ENCODE measurements at regions not wholly inside any gene's neighbourhood (a gene's known extent, or its start where the extent isn't known, plus 50 kb on each side); places are given as distances from the start of the nearest gene placed in this dataset.

DNA sequence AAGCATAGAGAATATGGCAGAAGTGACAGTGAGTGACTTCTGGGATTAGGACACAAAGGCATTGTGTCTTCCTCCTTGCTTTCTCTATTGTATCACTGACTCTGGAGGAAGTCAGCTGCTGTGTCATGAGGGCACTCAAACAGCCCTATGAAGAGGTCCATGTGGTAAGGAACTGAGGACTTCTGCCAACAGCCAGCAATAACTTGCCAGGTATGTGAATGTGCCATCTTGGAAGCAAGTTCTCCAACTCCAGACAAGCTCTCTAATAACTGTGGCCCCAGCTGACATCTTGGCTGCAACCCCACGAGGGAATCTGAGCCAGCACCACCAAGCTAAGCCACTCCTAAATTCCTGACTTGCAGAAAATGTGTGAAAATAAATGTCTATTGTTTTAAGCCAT lies 83.6 kb upstream of the ZBED5 start:
- TF ChIP-seq, protein P1, sequence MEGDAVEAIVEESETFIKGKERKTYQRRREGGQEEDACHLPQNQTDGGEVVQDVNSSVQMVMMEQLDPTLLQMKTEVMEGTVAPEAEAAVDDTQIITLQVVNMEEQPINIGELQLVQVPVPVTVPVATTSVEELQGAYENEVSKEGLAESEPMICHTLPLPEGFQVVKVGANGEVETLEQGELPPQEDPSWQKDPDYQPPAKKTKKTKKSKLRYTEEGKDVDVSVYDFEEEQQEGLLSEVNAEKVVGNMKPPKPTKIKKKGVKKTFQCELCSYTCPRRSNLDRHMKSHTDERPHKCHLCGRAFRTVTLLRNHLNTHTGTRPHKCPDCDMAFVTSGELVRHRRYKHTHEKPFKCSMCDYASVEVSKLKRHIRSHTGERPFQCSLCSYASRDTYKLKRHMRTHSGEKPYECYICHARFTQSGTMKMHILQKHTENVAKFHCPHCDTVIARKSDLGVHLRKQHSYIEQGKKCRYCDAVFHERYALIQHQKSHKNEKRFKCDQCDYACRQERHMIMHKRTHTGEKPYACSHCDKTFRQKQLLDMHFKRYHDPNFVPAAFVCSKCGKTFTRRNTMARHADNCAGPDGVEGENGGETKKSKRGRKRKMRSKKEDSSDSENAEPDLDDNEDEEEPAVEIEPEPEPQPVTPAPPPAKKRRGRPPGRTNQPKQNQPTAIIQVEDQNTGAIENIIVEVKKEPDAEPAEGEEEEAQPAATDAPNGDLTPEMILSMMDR (IDR thresholded peaks at IDR 0.05; ENCODE audit: poor library complexity, severe bottlenecking): no peak
- Histone ChIP-seq H3K4me3 (ENCODE audit: severe bottlenecking) (no peak overlapping the region), H3K27me3 (ENCODE audit: insufficient read depth, poor library complexity, severe bottlenecking) (no peaks in the 10 kb centered on the region), H3K4me1 (ENCODE audit: insufficient read depth, poor library complexity, severe bottlenecking) (no peaks in the 10 kb centered on the region), H3K36me3 (ENCODE audit: low read depth) (no peaks in the 10 kb centered on the region), H3K9me3 (ENCODE audit: severe bottlenecking) (peaks cover 4% of the 10 kb centered on the region), H3K27ac (ENCODE audit: poor library complexity, severe bottlenecking) (no peak overlapping the region)
- DNase-seq (ENCODE audit: low spot score) (no peak), ATAC-seq (ENCODE audit: low read depth) (no peak)

DNA sequence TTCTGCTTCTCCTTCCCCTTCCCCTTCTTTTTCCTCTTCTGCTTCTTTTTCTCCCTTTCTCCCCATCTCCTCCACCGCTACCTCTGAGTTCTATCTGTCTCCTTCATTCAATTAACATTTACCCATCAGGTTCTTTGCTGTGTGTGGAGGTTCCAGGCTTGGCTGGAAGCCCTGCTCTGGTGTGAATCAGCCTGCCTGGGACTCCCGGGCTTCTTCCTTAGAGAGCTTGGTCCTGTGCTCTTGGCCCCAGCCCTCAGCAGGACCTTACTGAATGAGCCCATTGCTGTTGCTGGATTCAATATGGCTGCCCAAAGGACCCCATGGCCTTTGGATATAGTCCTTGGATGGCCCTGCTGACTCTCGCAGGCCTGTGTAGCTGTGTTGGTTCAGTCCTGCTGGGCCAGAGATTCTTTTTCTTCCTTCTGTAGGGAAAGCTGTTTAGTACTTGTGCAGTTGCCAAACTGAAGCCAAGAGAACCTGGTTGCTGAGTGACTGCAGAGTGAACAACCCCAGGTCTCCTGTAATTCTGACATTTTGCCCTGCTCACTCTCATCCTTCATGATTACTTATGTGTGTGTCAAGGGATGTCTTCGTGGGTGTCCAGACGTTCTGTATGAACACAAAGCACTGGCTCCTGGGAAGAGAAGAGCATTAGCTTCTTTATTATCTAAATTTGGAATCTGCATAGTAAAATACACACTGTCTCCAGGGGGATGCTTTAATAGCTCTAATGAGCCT lies 81.0 kb upstream of the ZBED5 start:
- Histone ChIP-seq H3K27ac (ENCODE audit: poor library complexity, severe bottlenecking) (no peak overlapping the region), H3K4me3 (ENCODE audit: severe bottlenecking) (no peak overlapping the region), H3K9me3 (ENCODE audit: severe bottlenecking) (peaks cover 4% of the 10 kb centered on the region), H3K4me1 (ENCODE audit: insufficient read depth, poor library complexity, severe bottlenecking) (no peaks in the 10 kb centered on the region), H3K27me3 (ENCODE audit: insufficient read depth, poor library complexity, severe bottlenecking) (no peaks in the 10 kb centered on the region), H3K36me3 (ENCODE audit: low read depth) (no peaks in the 10 kb centered on the region)
- TF ChIP-seq, protein P1 (IDR thresholded peaks at IDR 0.05; ENCODE audit: poor library complexity, severe bottlenecking): no peak
- ATAC-seq (ENCODE audit: low read depth) (no peak), DNase-seq (ENCODE audit: low spot score) (no peak)

DNA sequence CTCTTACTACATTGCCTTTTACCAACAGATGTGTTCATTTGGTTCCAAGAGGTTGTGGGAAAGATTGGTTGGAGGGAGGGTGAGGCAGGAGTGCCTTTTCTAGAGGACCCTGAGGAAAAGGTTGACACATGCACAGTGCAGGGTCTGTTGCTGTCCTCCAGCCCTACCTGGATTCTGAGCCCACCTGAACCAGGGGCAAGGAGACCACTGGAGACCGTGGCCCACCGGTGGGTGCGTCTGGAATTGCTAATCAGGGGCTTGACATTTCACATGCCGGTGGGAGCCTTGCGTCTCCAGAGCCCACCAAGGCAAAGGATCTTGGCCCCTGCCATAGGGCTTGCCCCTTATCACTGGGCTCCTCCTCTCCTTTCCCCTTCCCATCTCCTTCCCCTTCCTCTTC lies 80.4 kb upstream of the ZBED5 start:
- Histone ChIP-seq H3K4me3 (ENCODE audit: severe bottlenecking) (no peak overlapping the region), H3K27ac (ENCODE audit: poor library complexity, severe bottlenecking) (no peak overlapping the region), H3K9me3 (ENCODE audit: severe bottlenecking) (peaks cover 2% of the 10 kb centered on the region), H3K36me3 (ENCODE audit: low read depth) (no peaks in the 10 kb centered on the region), H3K4me1 (ENCODE audit: insufficient read depth, poor library complexity, severe bottlenecking) (no peaks in the 10 kb centered on the region), H3K27me3 (ENCODE audit: insufficient read depth, poor library complexity, severe bottlenecking) (no peaks in the 10 kb centered on the region)
- DNase-seq (ENCODE audit: low spot score) (no peak), ATAC-seq (ENCODE audit: low read depth) (no peak)
- TF ChIP-seq, protein P1 (IDR thresholded peaks at IDR 0.05; ENCODE audit: poor library complexity, severe bottlenecking): no peak

DNA sequence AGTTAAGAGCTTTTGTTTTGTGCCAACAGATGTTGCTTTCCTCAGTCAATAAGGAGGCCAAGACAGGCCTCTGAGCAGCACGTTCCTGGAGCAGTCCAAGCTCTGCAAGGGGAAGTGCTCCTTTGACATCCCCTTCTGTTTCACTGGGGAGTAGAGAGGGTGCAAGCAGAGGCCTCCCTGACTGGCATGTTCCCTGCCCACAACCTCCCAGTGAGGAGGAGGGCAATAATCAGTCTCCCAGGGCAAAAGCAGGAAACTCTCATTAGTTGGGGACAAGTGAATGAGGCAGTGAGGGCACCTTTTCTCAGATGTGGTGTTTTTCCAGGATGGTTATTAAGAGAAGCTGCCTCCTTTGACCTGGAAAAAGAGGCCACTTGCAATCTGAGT lies 79.5 kb upstream of the ZBED5 start:
- H3K4me3 ChIP-seq (ENCODE audit: severe bottlenecking): no peak overlapping the region
- H3K36me3 ChIP-seq (ENCODE audit: low read depth): no peaks in the 10 kb centered on the region
- no peaks in the 10 kb centered on the region for H3K4me1 ChIP-seq (ENCODE audit: insufficient read depth, poor library complexity, severe bottlenecking)
- TF ChIP-seq, protein P1 (IDR thresholded peaks at IDR 0.05; ENCODE audit: poor library complexity, severe bottlenecking): no peak
- H3K9me3 ChIP-seq (ENCODE audit: severe bottlenecking): no peaks in the 10 kb centered on the region
- ATAC-seq (ENCODE audit: low read depth): no peak
- no peak overlapping the region for H3K27ac ChIP-seq (ENCODE audit: poor library complexity, severe bottlenecking)
- DNase-seq (ENCODE audit: low spot score): no peak
- H3K27me3 ChIP-seq (ENCODE audit: insufficient read depth, poor library complexity, severe bottlenecking): no peaks in the 10 kb centered on the region

DNA sequence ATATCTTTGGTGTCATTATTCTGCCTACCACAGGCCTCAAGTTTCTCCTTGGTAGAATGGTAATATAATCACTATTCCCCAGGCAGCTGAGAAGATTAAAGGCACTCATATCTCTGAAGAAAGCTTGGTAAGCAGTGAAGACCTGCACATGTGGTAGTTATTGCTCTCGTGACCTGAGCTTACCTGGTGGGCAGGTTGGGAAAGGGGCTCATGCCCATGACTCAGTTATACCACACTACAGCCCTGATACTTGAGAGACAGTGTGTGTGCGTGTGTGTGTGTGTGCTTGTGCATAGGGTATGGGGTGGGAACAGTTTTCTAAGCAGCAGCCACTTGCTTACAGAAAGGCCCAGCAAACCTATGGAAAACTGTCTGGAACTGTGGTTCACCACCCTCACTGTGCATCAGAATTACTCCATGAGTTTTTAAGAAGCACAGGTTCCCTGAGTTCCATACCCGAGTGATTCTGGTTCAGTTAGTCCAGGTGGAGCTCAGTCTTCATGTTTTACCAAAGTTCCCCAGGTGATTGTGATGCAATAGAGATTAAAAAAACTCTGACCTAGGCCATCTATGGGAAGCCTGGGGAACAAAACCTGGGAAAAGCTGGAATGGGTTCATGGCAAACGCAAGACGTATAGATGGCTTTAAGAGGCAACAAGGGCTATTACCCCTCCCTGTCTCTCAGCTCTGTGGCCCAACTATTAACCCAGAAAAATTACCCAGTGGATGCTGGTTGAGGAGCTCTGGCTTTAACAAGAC lies 79.0 kb upstream of the ZBED5 start:
- H3K27ac ChIP-seq (ENCODE audit: poor library complexity, severe bottlenecking): no peak overlapping the region
- DNase-seq (ENCODE audit: low spot score) (no peak), ATAC-seq (ENCODE audit: low read depth) (no peak)
- TF ChIP-seq, protein P1 (IDR thresholded peaks at IDR 0.05; ENCODE audit: poor library complexity, severe bottlenecking): no peak
- no peak overlapping the region for H3K4me3 ChIP-seq (ENCODE audit: severe bottlenecking)
- H3K36me3 ChIP-seq (ENCODE audit: low read depth): no peaks in the 10 kb centered on the region
- no peaks in the 10 kb centered on the region for H3K27me3 ChIP-seq (ENCODE audit: insufficient read depth, poor library complexity, severe bottlenecking)
- H3K9me3 ChIP-seq (ENCODE audit: severe bottlenecking): no peaks in the 10 kb centered on the region
- H3K4me1 ChIP-seq (ENCODE audit: insufficient read depth, poor library complexity, severe bottlenecking): no peaks in the 10 kb centered on the region
